Prostate gland (tissue), 2 donors: ENCODE measurements at regions not wholly inside any gene's neighbourhood (a gene's known extent, or its start where the extent isn't known, plus 50 kb on each side); places are given as distances from the start of the nearest gene placed in this dataset.

Experiments used
- CTCF ChIP-seq, 4 experiments: fragments of 200-600 bp in 2 of 4; fragments of 450-650 bp in 2 of 4; sonication (generic) in 2 of 4; IDR thresholded peaks; 1 replicate in 3 of 4; 2 replicates in 1 of 4; pipeline ENCODE4 v1.5.1; 2016 to 2019; ENCODE audit warnings: antibody characterized with exemption in 4 of 4, mild to moderate bottlenecking in 2 of 4, moderate library complexity in 2 of 4
- POLR2A ChIP-seq: fragments of 450-650 bp; IDR thresholded peaks from one replicate; pipeline ENCODE4 v1.6.1; 2016; ENCODE audit warnings: antibody characterized with exemption, mild to moderate bottlenecking
- POLR2AphosphoS5 ChIP-seq: sonication (generic); formaldehyde crosslinking; IDR thresholded peaks from one replicate; pipeline ENCODE4 v1.6.1; 2017; ENCODE audit warnings: antibody characterized with exemption

DNA sequence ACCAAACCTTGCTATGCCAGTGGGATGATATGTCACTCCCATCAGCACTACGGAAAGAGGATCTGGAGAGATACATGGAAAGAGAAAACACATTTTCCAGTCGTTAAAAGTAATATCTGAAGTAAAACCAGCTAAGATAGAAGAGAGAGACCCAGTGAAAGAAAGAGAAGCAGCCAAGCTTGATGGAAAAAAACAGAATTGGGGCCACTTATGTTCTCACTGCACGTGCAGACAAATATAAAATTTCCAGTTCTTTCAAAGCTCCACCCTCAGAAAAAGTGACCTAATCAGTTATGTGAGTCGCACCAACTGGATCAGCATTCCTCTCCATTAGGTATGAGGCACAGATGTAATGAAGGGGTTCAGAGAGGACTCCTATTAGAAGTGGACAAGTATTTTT lies 266.1 kb downstream of the MTERF1 start:
- no peak for TF ChIP-seq CTCF (IDR thresholded peaks at IDR 0.05)
- no peak for TF ChIP-seq POLR2A
- TF ChIP-seq POLR2AphosphoS5: no peak
